Stomach smooth muscle (tissue), 2 donors: ENCODE measurements at regions not wholly inside any gene's neighbourhood (a gene's known extent, or its start where the extent isn't known, plus 50 kb on each side); places are given as distances from the start of the nearest gene placed in this dataset.
"Not testable (repeated sequence)": the region's sequence is repeated elsewhere in the genome, so short reads cannot be mapped to it uniquely, and the experiment has no call there.

ENCODE experiments used
- H3K27ac ChIP-seq: one replicate; pipeline ENCODE4 v1.7.0; 2013; ENCODE audit warnings: mild to moderate bottlenecking, low read length, inconsistent platforms
- H3K27me3 ChIP-seq, 2 donors: one replicate each; pipeline ENCODE4 v1.7.0; 2013; ENCODE audit warnings: low read length in 2 of 2; ENCODE audit not compliant: insufficient read depth in 2 of 2, control insufficient read depth in 1 of 2
- H3K36me3 ChIP-seq, 2 donors: one replicate each; pipeline ENCODE4 v1.7.0; 2013; ENCODE audit warnings: low read length in 2 of 2; ENCODE audit not compliant: control insufficient read depth in 2 of 2, insufficient read depth in 2 of 2
- H3K4me1 ChIP-seq: one replicate; pipeline ENCODE4 v1.7.0; 2013; ENCODE audit warnings: low read length; ENCODE audit not compliant: control insufficient read depth, insufficient read depth
- H3K4me3 ChIP-seq, 2 donors: one replicate each; pipeline ENCODE4 v1.7.0; 2013; ENCODE audit warnings: low read length in 2 of 2
- H3K9ac ChIP-seq, 2 donors: one replicate each; pipeline ENCODE4 v1.7.0; 2013; ENCODE audit warnings: low read length in 2 of 2, mild to moderate bottlenecking in 1 of 2
- H3K9me3 ChIP-seq, 2 donors: one replicate each; pipeline ENCODE4 v1.7.0; 2013; ENCODE audit warnings: low read length in 2 of 2; ENCODE audit not compliant: control insufficient read depth in 2 of 2
- donor health status: healthy.
- donor health status: Pancreatic carcinoma.

- H3K36me3 ChIP-seq = no peaks in the 10 kb centered on the region
- no peak overlapping the region for H3K4me3 ChIP-seq
- H3K4me1 ChIP-seq = no peaks in the 10 kb centered on the region
- H3K27ac ChIP-seq = no peak overlapping the region
- H3K9ac ChIP-seq = no peak overlapping the region
- H3K27me3 ChIP-seq = no peaks in the 10 kb centered on the region
- no peaks in the 10 kb centered on the region for H3K9me3 ChIP-seq
Measured at GRCh38 chr14:105879503-105879866, 353.1 kb downstream of the TMEM121 start.

- no peak overlapping the region for H3K4me3 ChIP-seq
- no peak overlapping the region for H3K27ac ChIP-seq
- no peak overlapping the region for H3K9ac ChIP-seq
- no peaks in the 10 kb centered on the region for H3K36me3 ChIP-seq
- H3K4me1 ChIP-seq = no peaks in the 10 kb centered on the region
- H3K27me3 ChIP-seq = no peaks in the 10 kb centered on the region
- H3K9me3 ChIP-seq = no peaks in the 10 kb centered on the region
Measured at GRCh38 chr14:105879867-105880561, 353.6 kb downstream of the TMEM121 start.

- Histone ChIP-seq H3K4me3 (no peak overlapping the region), H3K27ac (no peak overlapping the region), H3K27me3 (no peaks in the 10 kb centered on the region), H3K9ac (no peak overlapping the region), H3K36me3 (no peaks in the 10 kb centered on the region), H3K4me1 (no peaks in the 10 kb centered on the region), H3K9me3 (no peaks in the 10 kb centered on the region)
Measured at GRCh38 chr14:105880616-105881015, 354.2 kb downstream of the TMEM121 start.

GRCh38 chr14:105881021-105881930 is 354.9 kb downstream of the TMEM121 start:
- H3K27me3 ChIP-seq = no peaks in the 10 kb centered on the region

GRCh38 chr14:105882011-105882410 is 355.6 kb downstream of the TMEM121 start:
- not testable (repeated sequence) for H3K9me3 ChIP-seq, H3K4me1 ChIP-seq, H3K27ac ChIP-seq, H3K4me3 ChIP-seq, H3K27me3 ChIP-seq, H3K36me3 ChIP-seq, H3K9ac ChIP-seq

More at GRCh38 chr14:105881021-105881930, 354.9 kb downstream of the TMEM121 start:
- Histone ChIP-seq H3K4me1 (no peaks in the 10 kb centered on the region), H3K36me3 (no peaks in the 10 kb centered on the region), H3K9ac (no peak overlapping the region), H3K27ac (no peak overlapping the region), H3K9me3 (no peaks in the 10 kb centered on the region), H3K4me3 (no peak overlapping the region)

- H3K4me3 ChIP-seq = no peak overlapping the region
- no peaks in the 10 kb centered on the region for H3K27me3 ChIP-seq
Measured at GRCh38 chr14:105882626-105883025, 356.2 kb downstream of the TMEM121 start.

GRCh38 chr14:105883066-105884005 is 357.0 kb downstream of the TMEM121 start:
- no peak overlapping the region for H3K4me3 ChIP-seq
- no peaks in the 10 kb centered on the region for H3K4me1 ChIP-seq
- no peaks in the 10 kb centered on the region for H3K36me3 ChIP-seq
- H3K27ac ChIP-seq = no peak overlapping the region
- H3K9me3 ChIP-seq = no peaks in the 10 kb centered on the region
- H3K27me3 ChIP-seq = no peaks in the 10 kb centered on the region
- no peak overlapping the region for H3K9ac ChIP-seq

More at GRCh38 chr14:105882626-105883025, 356.2 kb downstream of the TMEM121 start:
- H3K9me3 ChIP-seq = no peaks in the 10 kb centered on the region
- H3K4me1 ChIP-seq = no peaks in the 10 kb centered on the region
- H3K36me3 ChIP-seq = no peaks in the 10 kb centered on the region
- no peak overlapping the region for H3K27ac ChIP-seq
- no peak overlapping the region for H3K9ac ChIP-seq

GRCh38 chr14:105884192-105884807 is 357.9 kb downstream of the TMEM121 start:
- H3K27me3 ChIP-seq, H3K36me3 ChIP-seq, H3K4me3 ChIP-seq, H3K9me3 ChIP-seq, H3K9ac ChIP-seq, H3K27ac ChIP-seq, H3K4me1 ChIP-seq: not testable (repeated sequence)

- Histone ChIP-seq H3K36me3 (no peaks in the 10 kb centered on the region), H3K27ac (no peak overlapping the region), H3K9ac (no peak overlapping the region), H3K4me1 (no peaks in the 10 kb centered on the region), H3K9me3 (no peaks in the 10 kb centered on the region), H3K4me3 (no peak overlapping the region), H3K27me3 (no peaks in the 10 kb centered on the region)
Measured at GRCh38 chr14:105884808-105885281, 358.5 kb downstream of the TMEM121 start.
